NCI-H82 treated with DMSO at 0.1 percent for 48 hours (cell line): ENCODE measurements at regions not wholly inside any gene's neighbourhood (a gene's known extent, or its start where the extent isn't known, plus 50 kb on each side); places are given as distances from the start of the nearest gene placed in this dataset.
"Not testable (repeated sequence)": the region's sequence is repeated elsewhere in the genome, so short reads cannot be mapped to it uniquely, and the experiment has no call there.

Source experiments
- DNase-seq: peaks from one replicate; lab custom pipeline; 2025; ENCODE audit not compliant: unreplicated experiment; lab: John Stamatoyannopoulos, UW

DNA sequence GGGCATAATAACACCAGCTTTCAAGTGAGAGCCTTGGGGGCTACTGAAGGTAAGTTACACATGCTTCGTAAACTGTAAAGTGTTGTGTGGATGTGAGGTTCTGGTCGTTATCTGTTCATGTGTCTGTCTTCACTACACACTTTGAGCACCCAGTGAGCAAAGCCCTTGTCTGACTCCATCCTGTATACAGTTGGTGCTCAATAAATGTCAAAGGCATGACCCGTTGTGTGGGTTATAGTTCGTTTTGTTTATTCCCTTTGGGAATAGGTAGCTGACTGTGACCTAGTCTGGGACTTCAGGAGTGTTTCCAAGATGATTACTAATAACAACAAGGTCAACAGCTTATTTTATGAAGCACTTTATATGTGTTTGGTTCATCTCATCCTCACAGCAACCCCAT lies 146.9 kb downstream of the MIAT start:
- DNase-seq: no peak

DNA sequence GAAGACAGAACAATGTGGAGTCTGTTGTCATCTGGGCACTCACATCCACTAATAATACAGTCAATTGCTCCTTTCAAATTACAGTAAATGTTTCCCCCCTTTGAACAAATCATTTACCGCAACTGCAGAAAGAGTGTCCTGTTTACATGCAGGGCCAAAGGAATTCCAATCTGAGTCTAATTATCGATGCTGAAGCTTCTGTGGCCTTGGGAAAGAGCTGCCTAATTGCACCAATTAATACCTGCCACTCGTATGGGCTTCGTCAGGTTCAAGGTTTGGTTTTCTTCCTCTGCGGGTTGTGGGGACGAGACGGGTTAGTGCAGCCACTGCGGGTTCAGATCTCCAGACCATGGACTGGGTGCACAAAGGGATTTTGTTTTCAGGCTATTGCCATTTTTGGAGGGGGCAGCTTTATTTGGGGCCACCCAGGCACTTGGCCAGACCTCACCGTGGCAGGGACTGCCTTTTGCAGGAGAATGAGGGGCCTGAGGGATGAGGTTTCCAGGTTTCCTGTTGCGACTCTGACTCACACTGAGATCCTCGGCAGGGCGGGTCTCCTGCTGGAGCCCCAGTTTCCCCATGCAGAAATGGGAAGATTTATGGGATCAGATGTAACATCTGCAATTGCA lies 147.6 kb downstream of the MIAT start:
- DNase-seq: no peak

DNA sequence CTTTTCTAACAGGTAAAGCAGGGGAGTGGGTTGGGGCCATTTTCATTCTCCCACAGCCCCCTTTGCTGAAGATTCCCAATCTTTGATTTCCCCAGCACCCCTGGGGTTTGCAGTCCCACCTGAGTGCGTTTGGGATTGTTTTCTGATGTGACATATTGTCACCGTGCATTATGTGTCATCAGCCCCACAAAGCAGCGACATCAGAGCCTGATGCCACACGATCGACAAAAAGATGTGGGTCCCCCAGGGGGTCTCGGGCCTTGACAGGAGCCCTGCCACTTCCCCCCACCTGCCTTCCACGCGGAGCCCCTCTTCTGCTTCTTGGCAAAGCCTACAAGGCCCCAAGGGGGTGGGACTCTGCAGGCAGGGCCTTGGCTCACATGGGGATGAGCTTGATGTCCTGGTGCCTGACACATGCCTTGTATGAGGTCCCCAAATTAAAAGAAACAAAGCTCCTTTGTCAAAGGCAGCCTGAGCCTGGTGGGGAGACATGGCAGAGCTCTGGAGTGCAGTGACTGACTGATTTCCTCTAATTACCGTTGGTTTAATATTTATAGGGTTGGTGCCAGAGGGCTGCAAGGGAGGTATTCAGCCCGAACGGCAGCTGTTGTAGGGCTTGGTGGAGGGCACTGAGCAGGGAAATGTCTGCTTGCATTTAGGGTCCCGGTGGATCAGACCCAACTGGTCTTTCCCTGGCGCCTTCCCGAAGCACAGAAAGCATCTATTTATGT lies 149.2 kb downstream of the MIAT start:
- DNase-seq: no peak

DNA sequence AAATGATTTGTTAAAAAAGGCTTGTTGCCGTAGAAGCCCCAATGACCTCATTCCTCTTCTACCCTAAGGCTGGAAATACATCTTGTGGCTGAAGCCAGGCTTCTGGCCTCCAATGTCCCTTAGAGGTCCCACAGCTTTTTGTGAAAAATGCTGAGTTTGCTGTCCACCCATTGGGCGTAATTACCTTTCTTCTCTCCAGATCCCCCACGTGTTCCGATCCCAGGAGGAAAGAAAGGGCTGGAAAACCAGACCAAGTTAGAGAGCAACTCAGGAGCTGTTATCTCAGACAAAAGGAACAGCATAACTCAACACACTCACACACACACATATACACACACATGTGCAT lies 154.2 kb downstream of the MIAT start:
- DNase-seq: no peak

DNA sequence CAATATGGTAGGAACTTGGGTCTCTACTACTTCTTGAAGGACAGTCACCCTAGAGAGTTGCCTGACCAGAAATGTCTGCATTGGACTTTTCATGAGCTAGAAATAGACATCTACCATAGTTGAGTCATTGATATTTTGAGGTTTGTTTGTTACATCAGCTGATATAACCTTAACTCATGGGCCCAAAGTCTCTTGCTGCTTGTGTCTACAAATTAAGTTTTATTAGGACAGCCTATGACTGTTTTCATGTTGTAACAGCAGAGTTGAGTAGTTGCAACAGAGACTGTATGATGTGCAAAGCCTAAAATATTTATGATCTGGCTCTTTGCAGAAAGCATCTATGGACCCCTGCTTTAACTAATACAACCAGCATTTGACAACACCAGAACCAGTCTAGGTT lies 155.3 kb downstream of the MIAT start:
- DNase-seq: no peak

DNA sequence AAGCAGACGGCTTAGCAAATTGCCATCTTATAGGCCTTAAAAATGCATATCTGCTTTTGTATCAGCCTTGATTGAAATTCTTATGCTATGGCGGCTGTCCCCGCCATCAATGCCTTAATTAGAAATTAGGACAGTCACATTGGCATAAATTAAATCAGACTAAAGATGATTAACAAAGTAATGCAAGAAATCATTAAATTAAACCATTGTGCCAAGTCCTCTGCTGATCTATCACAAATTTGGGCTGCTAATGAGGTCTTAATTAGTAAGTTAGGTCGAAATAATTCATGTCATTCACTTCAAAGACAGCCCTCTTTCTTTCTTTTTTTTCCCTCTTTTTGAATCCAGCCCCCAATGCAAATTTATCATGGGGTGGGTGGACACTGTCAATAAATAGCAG lies 159.3 kb downstream of the MIAT start:
- no peak for DNase-seq

DNA sequence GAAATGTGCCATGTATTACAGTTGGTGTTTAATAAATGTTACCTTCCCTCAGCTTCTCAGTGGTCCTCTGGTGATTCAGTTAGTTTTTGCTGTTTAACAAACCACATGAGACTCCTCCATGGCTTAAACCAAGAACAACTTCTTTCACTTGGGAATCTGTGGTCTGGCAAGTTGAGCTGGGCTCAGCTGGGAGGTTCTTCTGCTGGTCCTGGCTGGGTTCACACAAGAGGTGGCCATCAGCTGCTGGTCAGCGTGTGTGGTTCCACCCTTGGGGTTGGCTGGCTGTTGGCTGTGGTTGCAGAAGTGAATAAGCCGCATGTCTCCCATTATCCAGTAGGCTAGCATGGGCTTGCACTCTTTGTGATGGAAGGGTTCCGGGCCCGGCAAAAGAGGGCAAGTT lies 160.5 kb downstream of the MIAT start:
- DNase-seq: no peak

DNA sequence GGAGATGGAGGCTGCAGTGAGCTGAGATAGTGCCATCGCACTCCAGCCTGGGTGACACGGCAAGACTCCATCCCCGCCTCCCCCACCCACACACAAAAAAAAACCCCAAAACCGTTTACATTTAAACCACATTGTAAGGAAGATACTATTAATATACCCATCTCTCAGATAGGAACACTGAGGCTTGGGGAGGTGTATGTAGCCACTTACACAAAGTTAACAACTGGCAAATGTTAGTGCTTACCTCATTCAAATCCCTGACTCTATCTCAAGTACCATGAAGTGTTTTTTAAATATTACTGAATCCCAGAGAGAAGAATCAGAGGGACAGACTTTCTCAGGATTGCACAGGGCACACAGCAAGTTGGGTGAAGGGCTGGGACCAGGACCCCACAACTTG lies 164.5 kb downstream of the MIAT start:
- no peak for DNase-seq

DNA sequence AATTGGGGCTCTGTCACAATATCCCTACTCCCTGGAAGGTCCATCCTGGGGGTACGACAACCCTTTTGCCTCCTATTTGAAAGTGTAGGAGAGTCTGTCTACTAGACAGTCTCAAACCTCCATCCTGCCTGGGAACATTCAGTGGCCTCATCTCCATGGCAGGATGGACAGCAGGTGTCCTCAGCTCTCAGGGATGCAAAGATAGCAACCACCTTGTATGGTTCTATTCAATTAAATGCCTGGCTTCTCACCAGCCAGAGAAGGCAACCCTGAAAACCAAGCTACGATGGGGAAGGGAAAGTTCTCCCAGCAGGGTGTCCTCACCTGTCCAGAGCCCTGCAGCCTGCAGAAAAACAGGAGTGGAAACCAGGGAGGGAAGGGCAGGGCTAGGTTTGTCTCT lies 164.9 kb downstream of the MIAT start:
- DNase-seq: no peak

DNA sequence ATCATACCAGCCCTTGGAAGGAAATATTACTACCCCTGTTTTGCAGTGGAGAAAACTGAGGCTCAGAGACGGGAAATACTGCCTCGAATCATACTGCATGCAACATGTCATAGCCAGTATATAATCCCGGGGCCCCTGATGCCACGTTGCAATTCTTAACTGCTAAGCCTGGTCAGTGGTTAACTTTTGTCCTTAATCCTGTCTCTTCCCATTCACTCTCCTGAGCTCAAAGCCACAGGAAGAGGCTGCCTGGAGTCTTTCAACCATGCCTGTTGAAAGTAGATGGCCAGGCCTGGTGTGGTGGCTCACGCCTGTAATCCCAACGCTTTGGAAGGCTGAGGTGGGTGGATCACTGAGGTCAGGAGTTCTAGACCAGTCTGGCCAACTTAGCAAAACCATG lies 166.6 kb downstream of the MIAT start:
- no peak for DNase-seq

DNA sequence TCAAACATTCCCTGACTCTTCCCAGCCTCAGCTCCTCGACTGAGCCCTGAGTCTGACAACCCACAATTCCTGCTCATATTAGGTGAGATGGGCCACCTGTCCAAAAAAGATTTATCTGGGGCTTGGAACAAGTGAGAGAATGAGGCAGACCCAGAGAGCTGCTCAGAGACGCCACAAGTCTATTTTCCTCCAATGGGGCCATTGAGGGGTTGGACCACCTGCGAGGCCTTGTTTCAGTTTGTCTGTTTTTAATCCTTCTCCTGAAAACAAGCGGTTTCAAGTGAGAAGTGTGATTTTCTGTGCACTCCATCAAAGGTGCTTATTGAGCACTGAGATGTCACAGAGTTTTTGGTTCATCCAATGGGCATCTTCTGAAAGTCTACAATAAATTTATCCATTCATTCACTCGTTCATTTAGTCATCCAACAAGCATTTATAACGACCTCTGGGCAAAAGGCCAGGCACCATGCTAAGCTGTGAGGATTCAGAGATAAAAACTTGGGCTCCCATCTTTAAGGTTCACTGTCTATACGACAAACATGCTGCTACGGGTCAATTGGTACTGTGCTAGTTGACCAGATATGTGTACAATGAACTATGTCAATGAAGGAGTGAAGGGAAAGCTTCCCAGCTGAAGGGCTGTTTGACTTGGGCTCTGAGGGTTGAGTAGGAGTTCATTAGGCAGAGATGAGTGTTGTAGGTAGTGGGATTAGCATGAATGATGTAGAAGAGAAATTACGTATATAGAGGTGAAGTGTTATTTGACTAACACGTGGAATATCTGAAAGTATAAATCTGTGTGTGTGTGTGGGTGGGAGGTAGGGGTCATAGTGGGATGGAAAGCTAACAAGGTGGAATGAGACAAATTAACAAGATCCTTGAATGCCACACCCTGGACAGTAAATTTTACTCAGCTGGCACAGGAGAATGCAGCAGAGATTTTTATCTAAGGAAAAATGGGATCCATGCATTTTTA lies 168.9 kb downstream of the MIAT start:
- no peak for DNase-seq

DNA sequence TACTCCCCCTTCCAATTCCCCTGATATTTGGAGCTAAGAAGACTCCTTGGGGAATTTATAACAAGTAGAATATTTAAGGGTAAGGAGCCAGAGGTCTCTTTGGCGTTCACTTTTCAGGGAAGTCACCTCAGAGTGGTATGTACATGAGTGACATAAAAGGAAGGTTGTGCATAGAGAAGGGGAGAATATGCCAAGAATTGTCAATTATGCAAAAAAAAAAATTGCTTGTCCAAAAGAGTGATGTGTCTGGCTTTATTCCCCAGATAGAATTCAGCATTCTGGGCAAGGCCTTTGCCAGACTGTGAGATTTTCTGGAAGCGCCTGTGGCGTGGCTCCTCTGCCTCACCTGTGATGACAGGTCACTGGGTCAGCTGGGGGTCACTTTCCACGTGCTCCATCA lies 170.2 kb downstream of the MIAT start:
- no peak for DNase-seq

DNA sequence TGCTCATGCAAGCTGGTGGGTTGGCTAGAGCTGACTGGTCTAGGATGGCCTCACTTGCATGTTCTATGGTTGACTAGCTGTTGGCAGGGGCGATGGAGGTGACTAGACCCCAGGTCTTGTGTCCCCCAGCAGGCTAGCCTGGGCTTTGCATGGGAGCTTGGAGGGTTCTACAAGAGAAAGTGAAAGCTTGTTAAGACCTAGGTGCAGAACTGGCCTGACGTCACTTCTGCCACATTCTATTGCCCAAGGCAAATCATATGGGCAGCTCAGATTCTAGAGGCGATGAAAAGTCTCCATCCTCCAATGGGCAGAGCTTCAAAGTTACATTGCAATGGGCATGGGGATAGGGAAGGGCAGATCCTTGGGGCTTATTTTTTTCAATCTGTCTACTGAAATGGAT lies 170.9 kb downstream of the MIAT start:
- DNase-seq: no peak

DNA sequence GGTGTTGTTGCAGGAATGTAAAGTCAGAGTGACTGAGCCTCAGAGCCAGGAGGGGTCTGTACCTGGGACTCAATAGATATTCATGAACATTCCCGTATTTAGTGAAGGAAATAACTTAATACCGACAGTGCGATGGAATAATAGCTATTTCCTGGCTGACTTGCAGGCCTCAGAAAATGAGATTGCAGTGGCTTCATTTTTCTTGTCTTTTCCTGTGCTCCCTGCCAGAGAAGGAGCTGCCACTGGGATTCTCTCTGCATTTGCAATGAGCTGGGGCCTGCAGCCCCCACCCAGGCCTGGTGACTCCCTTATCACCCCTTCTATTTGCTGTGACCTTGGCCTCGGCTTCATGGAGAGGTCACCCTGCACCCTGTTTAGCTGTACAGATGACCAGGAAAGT lies 173.4 kb downstream of the MIAT start:
- no peak for DNase-seq

DNA sequence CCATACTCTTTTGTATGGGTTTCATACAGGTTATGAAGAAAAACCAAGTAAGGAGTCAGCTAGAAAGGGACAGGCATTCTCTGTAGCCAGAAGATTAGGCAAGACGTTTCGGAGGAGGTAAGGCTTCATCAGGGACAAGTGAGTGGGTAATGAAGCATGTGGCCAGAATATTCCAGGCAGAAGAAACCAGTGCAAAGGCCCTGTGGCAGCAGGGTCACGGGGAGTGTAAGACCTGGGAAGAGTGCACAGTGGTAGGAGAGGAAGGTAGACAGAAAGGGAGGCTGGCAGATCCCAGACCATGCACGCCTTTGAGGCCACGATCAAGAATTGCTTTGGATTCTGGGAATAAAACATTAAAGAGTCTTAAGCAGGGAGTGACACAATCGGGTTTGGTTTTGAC lies 177.6 kb downstream of the MIAT start:
- DNase-seq: no peak

DNA sequence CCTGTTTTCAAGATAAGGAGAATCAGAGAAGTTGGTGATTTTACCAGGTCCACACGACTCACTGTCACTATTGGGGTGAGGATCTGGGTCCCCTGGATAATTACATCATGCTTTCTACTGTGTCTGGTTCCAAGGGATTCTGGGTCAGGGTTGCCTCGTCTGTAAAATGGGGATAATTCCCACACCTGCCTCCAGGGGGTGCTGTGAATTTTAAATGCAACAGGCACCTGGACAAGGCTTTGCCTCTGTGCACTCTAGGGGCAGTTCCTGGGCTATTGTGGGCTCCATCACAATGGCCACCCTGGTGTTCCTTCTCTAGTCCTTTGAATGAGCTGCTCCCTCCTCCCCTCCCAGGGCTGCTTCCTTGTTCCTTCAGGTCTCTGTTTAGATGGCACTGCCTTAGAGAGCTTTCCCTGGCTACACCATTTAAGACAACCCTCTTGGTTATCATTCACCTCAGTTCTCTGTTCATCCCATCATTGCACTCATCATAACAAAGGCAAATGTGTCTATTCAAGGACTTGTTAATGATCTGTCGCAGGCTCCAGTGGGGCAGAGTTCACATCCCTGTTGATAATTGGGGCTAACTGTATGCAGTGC lies 178.6 kb downstream of the MIAT start:
- DNase-seq: no peak

DNA sequence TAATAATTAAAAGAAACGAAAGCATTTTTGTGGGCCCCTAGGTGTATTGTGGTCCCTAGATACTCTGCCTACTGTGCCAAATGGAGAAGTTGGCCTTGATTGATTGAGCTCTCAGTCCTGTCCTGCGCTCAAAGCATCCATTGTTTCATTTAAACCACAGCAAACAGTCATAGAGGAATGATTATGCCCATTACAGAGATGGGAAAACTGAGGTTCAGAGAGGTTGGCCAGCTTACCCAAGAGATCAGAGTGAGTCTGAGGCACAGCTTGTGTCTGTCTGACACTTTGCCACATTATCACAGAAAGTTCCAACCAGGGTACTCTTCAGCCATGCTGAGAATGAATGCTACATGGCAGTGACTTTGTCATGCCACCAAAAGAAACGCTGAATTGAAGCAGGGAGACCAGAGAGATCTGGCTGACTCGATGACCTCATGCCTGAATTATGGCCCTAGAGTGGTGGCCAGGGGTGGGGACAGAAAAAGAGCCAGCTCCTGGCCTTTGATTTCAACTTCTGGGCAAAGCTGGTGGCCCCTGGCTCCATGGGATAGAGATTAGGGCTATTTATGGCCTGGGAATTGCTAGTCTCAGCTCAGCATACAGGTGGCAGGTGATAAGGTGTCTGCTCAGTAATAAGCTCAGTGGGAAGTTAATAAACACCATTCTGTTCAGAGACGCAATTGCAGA lies 180.5 kb downstream of the MIAT start:
- DNase-seq: no peak

DNA sequence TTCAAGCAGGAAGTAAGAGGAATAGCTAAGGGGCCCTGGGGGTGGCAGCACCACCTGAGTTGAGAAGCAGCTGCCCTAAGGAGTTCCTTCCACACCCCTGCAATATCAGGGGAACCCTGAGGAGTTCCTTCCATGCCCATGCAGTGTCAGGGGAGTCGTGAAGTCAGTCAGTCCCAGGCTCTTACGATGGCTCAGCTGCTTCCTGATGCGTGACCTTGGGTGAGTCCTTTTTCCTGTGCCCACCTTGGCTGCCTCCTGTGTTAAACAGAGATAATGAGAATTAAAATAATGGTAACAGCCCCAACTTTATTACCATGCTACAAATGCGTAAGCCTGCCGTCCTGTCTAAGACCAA lies 181.1 kb downstream of the MIAT start:
- DNase-seq: no peak

DNA sequence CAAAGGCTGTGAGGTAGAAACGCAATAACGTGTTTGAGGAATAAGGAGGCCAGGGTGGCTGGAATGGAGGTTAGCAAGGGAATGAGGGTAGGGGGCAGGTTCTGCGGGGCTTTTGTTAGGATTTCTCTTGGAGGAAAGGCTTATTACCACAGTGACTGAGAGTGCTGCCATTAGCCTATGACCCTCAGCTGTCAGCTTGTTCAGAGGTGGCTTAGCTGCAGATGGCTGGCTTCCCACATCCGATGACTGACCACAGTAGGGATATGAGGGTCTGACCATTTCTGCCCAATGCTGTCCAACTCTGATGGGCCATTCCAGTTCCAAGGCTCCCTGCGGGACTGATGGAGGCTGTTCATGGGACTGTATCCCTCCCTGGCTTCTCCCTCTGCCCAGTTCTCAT lies 181.8 kb downstream of the MIAT start:
- no peak for DNase-seq

DNA sequence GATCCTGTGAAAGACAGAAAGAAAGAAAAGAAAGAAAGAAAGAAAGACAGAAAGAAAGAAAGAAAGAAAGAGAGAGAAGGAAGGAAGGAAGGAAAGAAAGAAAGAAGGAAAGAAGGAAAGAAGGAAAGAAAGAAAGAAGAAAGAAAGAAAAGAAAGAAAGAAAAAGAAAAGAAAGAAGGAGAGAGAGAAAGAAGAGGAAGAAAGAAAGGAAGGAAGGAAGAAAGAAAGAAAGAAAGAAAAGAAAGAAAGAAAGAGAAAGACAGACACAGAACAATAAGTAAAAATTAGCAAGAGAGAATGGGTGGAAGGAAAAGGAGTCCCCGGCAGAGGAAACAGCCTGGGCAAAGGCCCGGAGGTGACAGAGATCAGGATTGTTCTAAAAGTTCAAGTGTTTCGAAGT lies 183.4 kb downstream of the MIAT start:
- DNase-seq: not testable (repeated sequence)

DNA sequence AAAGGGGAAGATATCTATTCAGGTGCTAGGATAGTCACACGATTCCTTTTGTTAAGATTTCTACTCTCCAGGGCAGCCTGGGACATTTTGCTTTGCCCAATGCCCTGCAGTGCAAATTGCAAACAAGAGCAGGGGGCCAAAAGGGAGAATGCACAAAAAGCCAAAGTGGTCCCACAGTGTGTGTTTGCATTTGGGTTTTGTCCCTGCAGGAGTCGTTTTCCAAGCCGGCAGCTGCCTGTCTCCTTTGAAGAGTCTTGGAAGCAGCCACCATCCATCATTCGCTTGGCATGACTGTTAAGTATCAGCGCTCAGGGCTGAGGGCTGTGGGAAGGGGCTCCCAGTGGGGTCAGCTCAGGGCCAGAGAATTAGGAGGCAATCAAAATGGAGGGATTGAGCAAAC lies 184.7 kb downstream of the MIAT start:
- DNase-seq: no peak
